SU-DHL-6 (cell line): ENCODE measurements at regions not wholly inside any gene's neighbourhood (a gene's known extent, or its start where the extent isn't known, plus 50 kb on each side); places are given as distances from the start of the nearest gene placed in this dataset.

Source experiments
- H2AFZ ChIP-seq: fragments of 200-600 bp; sonication (generic); 2 replicates; pipeline ENCODE4 v1.6.1; 2014; ENCODE audit warnings: low read depth, mild to moderate bottlenecking, moderate library complexity, mixed read lengths, antibody characterized with exemption, low read length; ENCODE audit not compliant: severe bottlenecking
- H3F3A ChIP-seq: fragments of 200-600 bp; shearing (Covaris generic); 2 replicates; pipeline ENCODE4 v1.6.0; 2016; ENCODE audit warnings: antibody characterized with exemption, mild to moderate bottlenecking; ENCODE audit not compliant: insufficient read depth
- H3K27ac ChIP-seq: fragments of 200-600 bp; sonication (generic); 2 replicates; pipeline ENCODE4 v1.5.1; 2016; ENCODE audit warnings: low read depth, mild to moderate bottlenecking, low read length, moderate library complexity, mixed read lengths
- H3K27me3 ChIP-seq: fragments of 200-600 bp; sonication (generic), shearing (Covaris generic); 2 replicates; pipeline ENCODE4 v1.6.0; 2014; ENCODE audit warnings: mild to moderate bottlenecking, low read length
- H3K36me3 ChIP-seq: fragments of 200-600 bp; sonication (generic); 2 replicates; pipeline ENCODE4 v1.6.1; 2014; ENCODE audit warnings: mild to moderate bottlenecking, low read length, mixed read lengths
- H3K4me2 ChIP-seq: fragments of 300-600, 200-600 bp; shearing (Covaris generic), sonication (generic); 2 replicates; pipeline ENCODE4 v1.6.0; 2014; ENCODE audit warnings: low read length, low read depth, mild to moderate bottlenecking; ENCODE audit not compliant: poor library complexity, severe bottlenecking
- H3K4me3 ChIP-seq: fragments of 200-600 bp; sonication (generic); 2 replicates; pipeline ENCODE4 v1.5.1; 2014; ENCODE audit warnings: antibody characterized with exemption, low read length, mild to moderate bottlenecking, mixed read lengths; ENCODE audit not compliant: insufficient read depth, poor library complexity, severe bottlenecking
- H3K79me2 ChIP-seq: fragments of 200-600 bp; sonication (generic); 2 replicates; pipeline ENCODE4 v1.6.1; 2014; ENCODE audit warnings: mild to moderate bottlenecking, low read length, moderate library complexity; ENCODE audit not compliant: insufficient read depth
- H3K9ac ChIP-seq: fragments of 200-600 bp; sonication (generic); 2 replicates; pipeline ENCODE4 v1.7.0; 2014; ENCODE audit warnings: mild to moderate bottlenecking, low read length
- H3K9me2 ChIP-seq: fragments of 200-600 bp; sonication (generic); replicated peaks from 2 replicates; pipeline ENCODE4 v1.6.1; 2014; ENCODE audit warnings: low read length; ENCODE audit not compliant: insufficient read depth
- H3K9me3 ChIP-seq: fragments of 200-600 bp; sonication (generic); 2 replicates; pipeline ENCODE4 v1.6.1; 2014; ENCODE audit warnings: low read length, mixed read lengths; ENCODE audit not compliant: insufficient read depth
- H4K20me1 ChIP-seq: fragments of 200-600 bp; sonication (generic); 2 replicates; pipeline ENCODE4 v1.6.1; 2014; ENCODE audit warnings: low read depth, mild to moderate bottlenecking, antibody characterized with exemption, low read length, moderate library complexity, mixed read lengths
- EZH2phosphoT487 ChIP-seq: fragments of 200-600 bp; sonication (generic), shearing (Covaris generic); conservative IDR thresholded peaks from 2 replicates; pipeline ENCODE4 v1.6.1; 2018; ENCODE audit warnings: mild to moderate bottlenecking, antibody characterized with exemption, low read length, moderate library complexity, mixed read lengths
- TF ChIP-seq, protein P1 (sequence below): fragments of 200-600 bp; sonication (generic); IDR thresholded peaks from one replicate; pipeline ENCODE4 v1.5.1; 2017; ENCODE audit warnings: antibody characterized with exemption, mild to moderate bottlenecking, low read length, moderate library complexity; ENCODE audit not compliant: insufficient read depth, poor library complexity, severe bottlenecking

DNA sequence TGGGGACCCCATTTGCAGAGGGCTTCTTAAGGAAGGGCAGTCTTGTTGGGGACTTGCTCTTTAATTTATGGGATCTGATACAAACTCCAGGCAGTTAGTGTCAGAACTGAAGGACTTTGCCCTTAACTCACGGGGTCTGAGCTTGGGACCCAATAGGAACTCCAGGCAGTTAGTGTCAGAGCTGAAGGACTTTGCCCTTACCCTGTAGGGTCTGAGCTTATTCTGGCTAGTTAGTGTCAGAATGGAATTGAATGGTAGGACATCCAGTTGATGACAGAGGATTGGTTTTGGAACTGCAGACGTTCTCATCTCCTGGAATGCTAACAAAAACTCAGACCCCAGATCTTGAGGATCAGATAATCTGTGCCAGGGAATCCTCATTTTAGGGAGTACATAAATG is 256.9 kb upstream of the COPS8 start:
- TF ChIP-seq, protein P1, sequence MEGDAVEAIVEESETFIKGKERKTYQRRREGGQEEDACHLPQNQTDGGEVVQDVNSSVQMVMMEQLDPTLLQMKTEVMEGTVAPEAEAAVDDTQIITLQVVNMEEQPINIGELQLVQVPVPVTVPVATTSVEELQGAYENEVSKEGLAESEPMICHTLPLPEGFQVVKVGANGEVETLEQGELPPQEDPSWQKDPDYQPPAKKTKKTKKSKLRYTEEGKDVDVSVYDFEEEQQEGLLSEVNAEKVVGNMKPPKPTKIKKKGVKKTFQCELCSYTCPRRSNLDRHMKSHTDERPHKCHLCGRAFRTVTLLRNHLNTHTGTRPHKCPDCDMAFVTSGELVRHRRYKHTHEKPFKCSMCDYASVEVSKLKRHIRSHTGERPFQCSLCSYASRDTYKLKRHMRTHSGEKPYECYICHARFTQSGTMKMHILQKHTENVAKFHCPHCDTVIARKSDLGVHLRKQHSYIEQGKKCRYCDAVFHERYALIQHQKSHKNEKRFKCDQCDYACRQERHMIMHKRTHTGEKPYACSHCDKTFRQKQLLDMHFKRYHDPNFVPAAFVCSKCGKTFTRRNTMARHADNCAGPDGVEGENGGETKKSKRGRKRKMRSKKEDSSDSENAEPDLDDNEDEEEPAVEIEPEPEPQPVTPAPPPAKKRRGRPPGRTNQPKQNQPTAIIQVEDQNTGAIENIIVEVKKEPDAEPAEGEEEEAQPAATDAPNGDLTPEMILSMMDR = no peak
- no peak for TF ChIP-seq EZH2phosphoT487
- Histone ChIP-seq H3K27ac (no peak overlapping the region), H4K20me1 (no peaks in the 10 kb centered on the region), H3K36me3 (no peaks in the 10 kb centered on the region), H3K79me2 (no peaks in the 10 kb centered on the region), H3K9me2 (no peaks in the 10 kb centered on the region), H3K4me3 (no peak overlapping the region), H3K4me2 (no peak overlapping the region), H3F3A (no peaks in the 10 kb centered on the region), H2AFZ (no peak overlapping the region), H3K9me3 (no peaks in the 10 kb centered on the region), H3K9ac (no peak overlapping the region), H3K27me3 (no peaks in the 10 kb centered on the region)

DNA sequence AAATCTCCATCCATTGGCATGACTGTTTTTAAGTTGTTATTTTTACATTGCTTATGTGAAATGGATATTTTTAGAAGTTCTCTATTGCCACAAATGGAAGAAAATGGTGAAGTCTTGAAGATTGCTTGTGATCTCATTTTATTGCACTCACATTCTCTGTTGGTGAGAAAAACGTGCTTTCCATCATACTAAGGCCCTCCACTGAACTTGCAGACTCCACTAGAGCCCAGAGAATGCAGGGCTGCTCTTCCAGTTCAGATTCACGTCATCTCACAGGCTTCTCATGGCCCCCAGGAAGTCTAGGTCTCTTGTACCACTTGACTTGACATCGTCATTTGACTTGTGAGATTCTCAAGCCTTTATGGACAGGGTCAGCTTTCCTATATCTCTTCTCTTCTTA is 254.8 kb upstream of the COPS8 start:
- Histone ChIP-seq H3K9me3 (no peaks in the 10 kb centered on the region), H3K36me3 (no peaks in the 10 kb centered on the region), H2AFZ (no peak overlapping the region), H3K27me3 (no peaks in the 10 kb centered on the region), H3K27ac (no peak overlapping the region), H3K4me3 (no peak overlapping the region), H4K20me1 (no peaks in the 10 kb centered on the region), H3K4me2 (no peak overlapping the region), H3K9me2 (no peaks in the 10 kb centered on the region), H3K9ac (no peak overlapping the region), H3F3A (no peaks in the 10 kb centered on the region), H3K79me2 (no peaks in the 10 kb centered on the region)
- no peak for TF ChIP-seq EZH2phosphoT487
- TF ChIP-seq, protein P1 = no peak

DNA sequence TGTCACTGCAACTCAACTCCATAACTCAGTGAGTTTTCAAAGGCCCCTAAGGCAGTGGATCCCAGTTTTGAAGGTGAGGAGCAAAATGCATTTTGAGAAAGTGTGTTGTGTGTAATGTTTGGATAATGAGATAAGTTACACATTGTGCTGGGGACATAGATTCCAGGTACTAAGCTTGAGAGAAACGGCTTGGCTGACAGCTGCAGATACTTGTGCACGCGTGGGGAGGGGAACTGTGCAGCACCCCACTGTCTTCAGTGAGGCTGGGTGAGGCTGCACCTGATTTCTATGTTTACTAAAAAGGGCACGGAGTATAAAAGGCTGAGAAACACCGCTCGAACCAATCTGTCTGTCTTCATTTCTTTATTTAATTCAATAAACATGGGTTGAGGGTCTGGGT is 254.0 kb upstream of the COPS8 start:
- Histone ChIP-seq H4K20me1 (no peaks in the 10 kb centered on the region), H3K27ac (no peak overlapping the region), H2AFZ (no peak overlapping the region), H3K9me3 (no peaks in the 10 kb centered on the region), H3F3A (no peaks in the 10 kb centered on the region), H3K27me3 (no peaks in the 10 kb centered on the region), H3K4me2 (no peak overlapping the region), H3K79me2 (no peaks in the 10 kb centered on the region), H3K9me2 (no peaks in the 10 kb centered on the region), H3K4me3 (no peak overlapping the region), H3K36me3 (no peaks in the 10 kb centered on the region), H3K9ac (no peak overlapping the region)
- TF ChIP-seq, protein P1 = no peak
- TF ChIP-seq EZH2phosphoT487 = no peak
